GM19239 (cell line): ENCODE measurements at regions not wholly inside any gene's neighbourhood (a gene's known extent, or its start where the extent isn't known, plus 50 kb on each side); places are given as distances from the start of the nearest gene placed in this dataset.

Experiments used
- DNase-seq: peaks from one replicate; pipeline ENCODE4 v3.0.0; 2011; ENCODE audit warnings: low spot score; ENCODE audit not compliant: insufficient read length
- FAIRE-seq: peaks from 2 replicates; lab custom pipeline; 2011; peaks lifted over from hg19 to GRCh38; lab: Jason Lieb, UNC

DNA sequence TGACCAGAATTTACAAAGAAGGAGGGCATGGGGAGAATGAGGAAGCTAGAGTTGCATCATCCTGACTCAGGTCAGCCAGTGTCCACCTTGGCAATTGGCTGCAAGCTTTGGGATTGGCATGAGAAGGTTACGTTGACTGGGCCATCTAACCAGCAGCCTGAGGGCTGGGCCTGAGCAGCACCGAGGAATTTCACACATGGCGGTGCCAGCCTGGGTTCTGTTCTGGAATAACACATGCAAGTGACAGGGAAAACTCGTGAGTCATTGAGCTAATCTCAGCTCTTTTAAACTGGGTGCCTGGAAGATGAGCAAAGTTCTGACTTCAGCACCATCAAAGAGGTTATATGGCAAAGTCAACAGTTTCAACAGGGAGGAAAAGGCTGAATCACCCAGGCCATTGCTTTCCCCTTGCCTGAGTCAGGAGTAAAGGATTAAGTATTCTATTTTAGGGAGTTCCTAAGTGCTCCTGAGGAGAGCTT lies 543.2 kb upstream of the TBX3 start:
- no peak for FAIRE-seq
- DNase-seq: no peak

GRCh38 chr12:115225845-115226244 lies 541.9 kb upstream of the TBX3 start:
- FAIRE-seq (no peak), DNase-seq (no peak)

GRCh38 chr12:115223991-115224390 lies 540.0 kb upstream of the TBX3 start:
- FAIRE-seq (no peak), DNase-seq (no peak)

DNA sequence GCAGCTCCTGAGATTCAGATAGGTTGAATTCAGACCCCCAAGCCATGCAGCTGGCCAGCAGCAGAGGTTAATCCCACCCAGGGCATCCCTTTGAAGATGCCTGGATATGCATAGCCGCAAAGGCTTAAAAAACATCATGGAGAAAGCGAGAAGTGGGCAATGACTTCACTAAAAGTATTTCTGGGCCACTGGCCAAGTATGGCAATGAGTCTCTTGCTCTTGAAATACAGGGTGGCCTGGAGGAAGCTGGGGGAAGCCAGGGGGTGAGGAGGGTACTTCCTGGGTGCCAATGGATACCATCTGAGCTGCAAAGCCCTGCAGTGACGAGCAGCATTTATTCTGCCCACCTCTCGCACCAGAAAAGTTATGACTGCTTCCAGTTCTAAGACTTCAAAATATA lies 539.3 kb upstream of the TBX3 start:
- FAIRE-seq: no peak

DNA sequence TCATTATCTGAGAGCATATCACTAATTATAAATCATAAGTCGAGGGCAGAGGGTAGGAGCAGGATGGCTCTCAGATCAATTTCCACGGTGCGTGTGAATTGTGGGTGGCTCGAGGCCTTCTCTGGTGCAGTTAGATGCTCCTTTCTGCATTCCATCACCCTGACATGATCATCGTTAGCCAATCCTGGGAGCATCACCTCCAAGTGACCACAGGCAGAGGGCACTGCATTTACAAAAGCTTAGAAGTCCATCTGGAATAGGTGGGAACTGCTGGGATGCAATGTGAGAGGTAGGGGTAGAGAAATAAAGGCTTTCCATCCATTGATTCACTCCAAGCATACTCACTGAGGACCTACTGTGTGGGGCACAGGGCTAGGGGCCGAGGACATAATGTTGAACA lies 538.2 kb upstream of the TBX3 start:
- no peak for FAIRE-seq
- no peak for DNase-seq

More for the DNA sequence above, 539.3 kb upstream of the TBX3 start:
- no peak for DNase-seq

GRCh38 chr12:115216301-115216700 lies 532.3 kb upstream of the TBX3 start:
- FAIRE-seq: no peak
- no peak for DNase-seq

DNA sequence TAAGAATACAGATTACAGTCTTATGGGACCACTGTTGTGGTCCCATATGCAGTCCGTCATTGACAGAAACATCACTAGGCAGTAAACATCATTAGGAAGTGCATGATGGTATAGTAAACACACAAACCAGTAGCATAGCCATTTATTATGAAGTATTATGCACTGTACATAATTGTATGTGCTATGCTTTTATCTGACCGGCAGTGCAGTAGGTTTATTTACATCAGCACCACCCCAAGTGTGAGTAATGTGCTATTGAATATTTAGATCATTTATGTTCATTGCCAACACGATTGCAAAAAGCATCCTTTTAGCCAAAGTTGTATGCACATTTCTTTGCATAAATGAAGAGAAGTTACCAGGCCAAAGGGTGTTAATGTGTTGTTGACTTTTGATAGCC lies 531.6 kb upstream of the TBX3 start:
- DNase-seq (no peak), FAIRE-seq (no peak)

DNA sequence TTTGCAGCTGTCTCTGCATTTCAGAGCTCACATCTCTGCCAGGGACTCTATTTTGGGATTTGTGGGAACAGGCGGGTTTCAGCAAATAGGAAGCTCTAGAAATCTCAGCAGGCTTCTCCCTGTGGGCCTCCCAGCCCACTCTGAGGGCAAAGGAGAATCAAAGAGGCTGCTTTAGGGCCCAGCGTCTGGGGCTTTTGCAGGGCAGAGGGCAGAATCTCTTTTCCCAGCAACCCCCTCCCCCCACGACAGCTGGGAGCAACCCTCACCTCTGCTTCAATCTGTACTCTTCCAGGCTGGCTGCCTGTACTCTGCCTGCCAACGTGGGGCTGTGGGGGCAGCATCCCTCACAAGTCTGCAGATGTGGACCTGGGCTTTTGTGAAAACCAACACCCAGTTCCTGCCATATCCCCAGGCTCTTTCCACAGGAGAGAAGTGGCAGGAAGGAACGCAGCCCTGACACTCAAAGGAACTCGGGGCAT lies 529.6 kb upstream of the TBX3 start:
- FAIRE-seq: no peak
- DNase-seq: no peak

DNA sequence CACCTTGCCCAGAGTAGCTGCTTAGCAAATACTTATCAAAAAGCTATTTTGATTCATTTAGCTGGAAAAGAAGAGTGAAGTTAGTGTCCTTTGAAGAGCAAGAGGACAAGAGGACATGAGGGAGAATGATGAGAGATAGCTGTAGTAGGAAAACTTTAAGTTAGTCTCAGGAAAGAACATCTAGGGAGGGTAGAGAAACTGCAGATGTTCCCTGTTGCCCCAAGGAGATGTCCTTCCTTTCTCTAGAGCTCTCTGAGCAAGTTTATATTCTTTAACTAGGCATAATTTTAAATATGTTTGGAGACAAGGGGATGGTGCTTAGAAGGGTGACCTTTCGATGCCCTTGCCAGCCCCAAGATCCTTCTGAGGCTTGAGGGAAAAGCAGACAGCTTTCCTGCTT lies 529.1 kb upstream of the TBX3 start:
- FAIRE-seq (no peak), DNase-seq (no peak)

GRCh38 chr12:115212356-115212755 lies 528.4 kb upstream of the TBX3 start:
- no peak for FAIRE-seq
- DNase-seq: no peak

DNA sequence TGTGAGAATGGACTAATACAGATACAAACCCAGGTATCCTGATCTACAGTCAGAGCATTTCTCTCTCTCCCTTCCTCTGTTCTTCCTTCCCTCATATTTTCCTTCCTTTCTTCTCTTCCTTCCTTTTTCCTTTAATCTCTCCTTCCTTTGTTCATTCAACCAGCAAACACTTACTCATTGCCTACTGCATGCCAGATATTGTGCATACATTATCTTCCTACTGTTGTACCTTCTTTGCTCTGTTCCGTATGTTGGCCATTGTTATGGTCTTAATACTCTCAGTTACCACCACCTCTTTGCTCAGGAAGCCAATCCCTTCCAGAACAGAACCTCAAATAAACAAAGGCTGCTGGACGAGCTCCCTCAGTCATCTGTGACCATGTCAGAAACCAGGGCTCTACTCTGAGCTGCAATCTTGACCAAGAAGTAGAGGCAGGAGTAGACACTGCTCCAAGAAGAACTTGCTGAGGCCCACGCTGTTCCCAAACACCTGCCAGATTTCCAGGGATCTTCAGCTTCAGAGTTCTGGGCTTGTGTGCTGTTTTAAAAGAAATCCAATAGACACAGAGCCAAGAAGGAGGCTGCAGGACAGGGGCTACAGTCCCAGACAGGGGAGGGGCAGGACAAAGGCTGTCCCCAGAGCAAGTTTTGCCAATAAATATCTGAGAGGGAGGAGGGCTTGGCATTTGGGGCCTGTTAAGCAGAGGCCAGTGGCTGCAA lies 526.7 kb upstream of the TBX3 start:
- DNase-seq (no peak), FAIRE-seq (no peak)

DNA sequence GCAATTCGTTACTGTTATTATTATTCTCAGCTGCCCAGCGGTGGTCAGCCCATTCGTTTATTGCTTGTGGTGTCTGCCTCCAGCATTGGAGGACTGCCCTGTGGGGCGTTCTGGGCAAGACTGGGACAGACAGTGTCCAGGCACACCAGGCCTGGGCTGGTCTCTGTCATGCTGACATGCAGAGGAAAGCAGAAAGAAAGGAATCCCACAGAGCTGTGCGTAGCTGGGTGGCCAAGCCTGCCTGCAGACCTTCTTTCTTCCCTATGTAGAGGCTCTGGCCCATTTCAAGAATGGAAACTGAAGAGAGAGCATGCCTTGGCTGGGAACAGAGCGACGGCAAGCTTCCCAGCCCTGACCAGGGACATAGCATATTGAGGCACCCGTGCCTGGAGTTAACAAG lies 525.3 kb upstream of the TBX3 start:
- DNase-seq (no peak), FAIRE-seq (no peak)

DNA sequence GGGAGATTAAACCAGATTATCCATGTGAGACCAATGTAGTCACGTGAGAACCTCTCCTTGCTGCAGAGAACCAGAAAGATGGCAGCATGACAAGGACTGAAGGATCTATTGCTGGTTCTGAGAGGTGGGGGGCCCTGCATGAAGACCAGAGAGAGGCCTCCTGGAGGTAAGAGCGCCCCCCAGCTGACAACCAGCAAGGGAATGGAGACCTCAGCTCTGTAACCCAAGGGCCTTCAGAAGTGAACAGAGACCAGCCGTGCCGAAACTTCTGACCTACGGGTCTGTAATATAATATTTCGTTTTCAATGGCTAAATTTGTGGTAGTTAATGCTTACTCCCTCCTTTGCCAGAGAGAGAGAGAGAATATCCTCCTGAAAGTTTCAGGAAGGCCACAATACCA lies 524.1 kb upstream of the TBX3 start:
- DNase-seq (no peak), FAIRE-seq (no peak)

- no peak for DNase-seq
- no peak for FAIRE-seq
Measured at GRCh38 chr12:115207216-115207915, 523.4 kb upstream of the TBX3 start.

DNA sequence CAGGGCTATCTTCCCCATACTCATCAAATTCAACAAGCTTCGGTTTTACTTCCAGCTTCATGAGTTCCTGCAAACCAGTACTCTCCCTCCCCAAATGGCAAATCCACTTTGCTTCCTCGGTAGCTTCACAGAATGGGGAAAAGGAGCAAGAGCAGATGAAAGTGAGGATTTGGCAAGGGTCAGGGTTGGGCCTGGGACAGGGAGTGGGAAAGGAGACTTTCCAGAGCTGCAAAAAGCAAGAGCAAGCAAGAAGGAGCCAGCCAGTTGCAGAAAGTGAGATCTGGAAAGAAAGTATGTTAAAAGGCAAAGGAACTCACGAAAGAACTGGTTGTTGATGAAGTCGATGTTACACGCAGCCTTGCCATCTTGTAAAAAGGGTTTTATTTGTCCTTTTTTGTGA lies 522.8 kb upstream of the TBX3 start:
- DNase-seq (no peak), FAIRE-seq (no peak)

DNA sequence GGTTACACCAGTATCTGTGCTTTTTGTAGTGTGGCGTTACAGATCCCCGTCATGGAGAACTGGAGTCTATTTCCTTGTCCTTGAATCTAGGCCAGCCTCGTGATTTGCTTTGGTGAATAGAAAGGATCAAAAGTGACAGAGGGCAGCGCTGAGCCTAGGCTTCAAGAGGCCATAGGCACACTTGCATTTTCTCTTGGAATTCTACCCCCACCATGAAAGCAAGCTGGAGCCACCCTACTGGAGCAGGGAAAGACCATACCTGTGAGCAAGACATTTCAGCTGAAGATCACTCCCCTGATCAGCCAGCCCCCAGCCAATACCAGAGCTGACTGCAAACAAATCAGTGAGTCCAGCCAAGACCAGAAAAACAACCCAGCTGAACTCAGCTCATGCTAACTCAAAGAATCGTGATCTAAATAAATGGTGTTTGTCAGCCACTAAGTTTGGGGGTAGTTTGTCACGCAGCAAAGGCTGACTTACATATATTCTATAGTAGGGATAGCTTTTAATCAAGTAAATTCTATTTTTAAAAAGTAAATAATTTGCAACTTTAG lies 521.9 kb upstream of the TBX3 start:
- DNase-seq (no peak), FAIRE-seq (no peak)

- FAIRE-seq (no peak), DNase-seq (no peak)
Measured at GRCh38 chr12:115204957-115205754, 521.2 kb upstream of the TBX3 start.

- no peak for FAIRE-seq
Measured at GRCh38 chr12:115203701-115204100, 519.7 kb upstream of the TBX3 start.

GRCh38 chr12:115201966-115202365 lies 518.0 kb upstream of the TBX3 start:
- DNase-seq (no peak), FAIRE-seq (no peak)

More at GRCh38 chr12:115203701-115204100, 519.7 kb upstream of the TBX3 start:
- no peak for DNase-seq

DNA sequence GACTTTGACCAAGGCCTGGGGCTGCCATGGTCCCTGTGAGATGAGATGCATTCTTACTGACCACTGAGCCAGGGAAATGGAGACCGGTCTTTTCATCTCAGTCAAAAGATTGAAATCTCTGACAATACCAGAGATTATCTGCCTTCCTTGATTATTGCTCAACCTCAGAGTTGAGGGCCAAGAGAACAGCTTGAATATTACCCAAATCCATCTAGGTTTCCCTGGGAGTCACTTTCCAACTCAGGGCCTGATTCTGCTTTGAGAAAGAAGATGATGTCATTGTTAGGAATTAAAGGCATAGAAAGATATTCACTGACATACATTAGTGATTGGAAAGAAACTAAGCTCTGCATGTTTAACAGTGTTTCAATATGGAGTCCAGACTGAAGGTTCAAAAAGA lies 515.9 kb upstream of the TBX3 start:
- no peak for DNase-seq
- FAIRE-seq: no peak

DNA sequence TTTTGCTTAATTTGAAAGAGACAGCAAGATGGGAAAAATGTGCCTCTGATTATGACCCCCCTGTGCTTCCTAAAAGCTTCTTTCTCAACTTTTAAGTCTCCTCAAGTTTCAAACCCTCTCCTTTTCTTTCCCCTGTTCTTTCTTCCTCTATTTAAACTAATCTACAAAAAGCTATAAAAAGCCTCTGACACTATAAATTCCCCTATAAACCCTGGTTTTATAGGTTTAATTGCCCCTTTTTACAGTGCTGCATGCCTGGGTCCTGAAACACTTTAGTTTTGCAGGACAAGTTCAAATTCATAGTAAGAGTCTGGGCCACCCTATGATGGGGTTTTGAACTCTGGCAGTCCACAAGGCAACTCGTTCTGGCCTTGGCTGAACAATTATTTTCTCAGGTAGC lies 510.9 kb upstream of the TBX3 start:
- FAIRE-seq (no peak), DNase-seq (no peak)
